K562 (cell line): ENCODE measurements at regions not wholly inside any gene's neighbourhood (a gene's known extent, or its start where the extent isn't known, plus 50 kb on each side); places are given as distances from the start of the nearest gene placed in this dataset.
"Not testable (repeated sequence)": the region's sequence is repeated elsewhere in the genome, so short reads cannot be mapped to it uniquely, and the experiment has no call there.

Experiments used
- ATAC-seq: fragments of 200-7000 bp; cut with Tn5 transposase; 3 replicates; pipeline ENCODE4 v1.9.1; 2020; ENCODE audit warnings: moderate library complexity
- BruUV-seq: library from RNA; stranded (reverse); fragments of 400-500 nt; replicated peaks from 2 replicates; lab custom pipeline; 2021; lab: Mats Ljungman, UMichigan
- CTCF ChIA-PET: fragments of 300-600 bp; formaldehyde crosslinking; extraction: SDS; loops from one replicate; lab custom pipeline; 2021; ENCODE audit warnings: low intra/inter-chr PET ratio; lab: Yijun Ruan, JAX
- POLR2A ChIA-PET: fragments of 300-600, 350-650 bp; sonication (Branson Sonifier 250); formaldehyde crosslinking; extraction: SDS; loops from one replicate; lab custom pipeline; 2021; ENCODE audit warnings: antibody characterized with exemption, inconsistent platforms; lab: Yijun Ruan, JAX
- DNase-seq, 4 experiments: peaks; one replicate each; pipeline versions ENCODE4 v3.0.0 to v3.0.0-alpha.2; 2011 to 2018; ENCODE audit warnings: low spot score in 3 of 4, mixed read lengths in 3 of 4; ENCODE audit errors: extremely low read depth in 1 of 4
- FAIRE-seq: peaks from 2 replicates; lab custom pipeline; 2011; peaks lifted over from hg19 to GRCh38; lab: Jason Lieb, UNC
- H2AFZ ChIP-seq: 2 replicates; pipeline ENCODE4 v1.6.0; 2011; ENCODE audit warnings: low read depth, low read length, control low read depth, inconsistent platforms
- H3K27ac ChIP-seq: fragments of 200-600 bp; 3 replicates; pipeline ENCODE4 v1.8.0; 2011; ENCODE audit warnings: low read depth, mild to moderate bottlenecking, control low read depth, inconsistent platforms, low read length, moderate library complexity, mixed read lengths; ENCODE audit errors: extremely low read depth
- H3K27me3 ChIP-seq, 2 experiments: fragments of 300-600 bp in 1 of 2; 2 replicates in 1 of 2; 3 replicates in 1 of 2; pipeline versions ENCODE4 v1.6.0 to v1.8.0; 2011; ENCODE audit warnings: inconsistent platforms in 2 of 2, low read length in 2 of 2, mild to moderate bottlenecking in 1 of 2, mixed read lengths in 1 of 2, moderate library complexity in 1 of 2; ENCODE audit not compliant: control insufficient read depth in 2 of 2, insufficient read depth in 2 of 2
- H3K36me3 ChIP-seq: fragments of 300-600 bp; 3 replicates; pipeline ENCODE4 v1.8.0; 2011; ENCODE audit warnings: mild to moderate bottlenecking, low read length, inconsistent platforms; ENCODE audit not compliant: control insufficient read depth, insufficient read depth
- H3K4me1 ChIP-seq, 2 experiments: fragments of 200-600 bp in 1 of 2; replicated peaks in 1 of 2; 2 replicates in 1 of 2; 3 replicates in 1 of 2; pipeline versions ENCODE4 v1.5.1 to v1.8.0; 2011; ENCODE audit warnings: inconsistent platforms in 2 of 2, low read length in 2 of 2, mild to moderate bottlenecking in 1 of 2, mixed read lengths in 1 of 2, moderate library complexity in 1 of 2; ENCODE audit not compliant: control insufficient read depth in 2 of 2, insufficient read depth in 2 of 2
- H3K4me2 ChIP-seq: 2 replicates; pipeline ENCODE4 v1.6.1; 2011; ENCODE audit warnings: low read length, control low read depth, inconsistent platforms, mixed read lengths; ENCODE audit not compliant: insufficient read depth
- H3K4me3 ChIP-seq: fragments of 200-600 bp; sonication (generic), shearing (Covaris generic); 2 replicates; pipeline ENCODE4 v1.5.1; 2016; ENCODE audit warnings: control low read depth, inconsistent platforms
- H3K79me2 ChIP-seq: fragments of 200-600 bp; 3 replicates; pipeline ENCODE4 v1.8.0; 2011; ENCODE audit warnings: low read length, inconsistent platforms; ENCODE audit not compliant: control insufficient read depth, insufficient read depth
- H3K9ac ChIP-seq, 2 experiments: 2 replicates each; pipeline versions ENCODE4 v1.6.0 to v1.6.1; 2011; ENCODE audit warnings: low read depth in 2 of 2, low read length in 2 of 2, control low read depth in 1 of 2, inconsistent platforms in 1 of 2, mild to moderate bottlenecking in 1 of 2, mixed read lengths in 1 of 2; ENCODE audit not compliant: insufficient read depth in 1 of 2
- H3K9me1 ChIP-seq: one replicate; pipeline ENCODE4 v1.6.0; 2011; ENCODE audit warnings: inconsistent platforms, mild to moderate bottlenecking, low read length, moderate library complexity; ENCODE audit not compliant: control insufficient read depth, insufficient read depth
- H3K9me3 ChIP-seq: replicated peaks from 2 replicates; pipeline ENCODE4 v1.5.1; 2011; ENCODE audit warnings: low read depth, low read length, inconsistent platforms; ENCODE audit not compliant: control insufficient read depth, insufficient read depth
- H4K20me1 ChIP-seq: replicated peaks from 2 replicates; pipeline ENCODE4 v1.6.1; 2011; ENCODE audit warnings: low read length, inconsistent platforms, mixed read lengths; ENCODE audit not compliant: control insufficient read depth, insufficient read depth
- RCOR1 ChIP-seq, 2 experiments: IDR thresholded peaks; 2 replicates each; pipeline ENCODE4 v1.6.1; 2012; ENCODE audit warnings: low read depth in 2 of 2, low read length in 2 of 2, borderline replicate concordance in 1 of 2, improper control_type of control experiment in 1 of 2
- ZNF174 ChIP-seq: fragments of 250-450 bp; sonication (Bioruptor Pico); IDR thresholded peaks from 2 replicates; pipeline ENCODE4 v1.4.0; 2020; ENCODE audit warnings: mild to moderate bottlenecking
- WGBS: fragments of 100-300 bp; shearing (Covaris generic); methylation state at CpG from one replicate; pipeline ENCODE4 v1.1.6; 2016; ENCODE audit warnings: low coverage, mixed read lengths; ENCODE audit not compliant: insufficient coverage; ENCODE audit errors: missing lambda C conversion rate; 5-methylcytosine and 5-hydroxymethylcytosine counted together
- in situ Hi-C: fragments of 300-500 bp; cut with MboI; formaldehyde crosslinking; loops from 4 replicates; pipeline ENCODE4 v1.15.0; 2018; ENCODE audit warnings: inconsistent platforms, mixed read lengths
- intact Hi-C: fragments of 100-400 bp; cut with micrococcal nuclease; formaldehyde crosslinking; loops from 2 replicates; pipeline ENCODE4 v1.14.2; 2022

DNA sequence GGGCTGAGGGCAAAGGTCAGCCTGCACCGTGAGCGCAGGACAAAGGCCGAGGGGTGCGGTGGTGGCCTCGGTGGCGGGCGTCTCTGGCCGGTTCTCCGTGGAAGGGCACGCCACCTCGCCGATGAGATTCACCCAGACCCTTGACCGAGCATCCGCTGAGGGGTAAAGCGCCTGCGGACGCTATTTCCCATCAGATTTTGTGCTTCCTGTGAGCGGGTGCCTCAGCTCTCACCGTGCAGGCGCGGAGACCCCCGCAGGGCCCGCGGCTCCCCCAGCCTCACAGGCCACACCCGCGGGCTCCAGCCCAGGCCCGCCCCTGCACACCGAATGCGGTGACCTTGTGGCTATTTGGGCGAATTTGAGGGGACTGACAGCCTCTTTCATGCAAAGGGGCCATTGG lies 348.0 kb downstream of the TEX29 start:
- WGBS = 3% methylated on average over 23 of the region's 30 CpGs
- intact Hi-C loops (no loop called here), in situ Hi-C loops (loop anchor here (10.0 kb wide), 1 partner anchor 86 kb away; no protein-coding TSS in a partner anchor)
- H3K9me1 ChIP-seq = no peaks in the 10 kb centered on the region
- TF ChIP-seq ZNF174 = no peak
- no peak for TF ChIP-seq RCOR1 (IDR thresholded peaks at IDR 0.05; ENCODE audit: borderline replicate concordance in 1 of 2, low read depth in 2 of 2, low read length in 2 of 2)
- no peaks in the 10 kb centered on the region; a peak in 1 of 5 replicates for H3K4me1 ChIP-seq
- ChIA-PET CTCF (no interaction called here), POLR2A (no interaction called here)
- peaks cover 0 to 27% of the 10 kb centered on the region in 2 experiments; a peak in 2 of 5 replicates for H3K27me3 ChIP-seq
- no peak overlapping the region for H3K27ac ChIP-seq
- DNase-seq = no peak
- no peak overlapping the region for H3K4me2 ChIP-seq
- no TSS peak for BruUV-seq
- H4K20me1 ChIP-seq = no peaks in the 10 kb centered on the region
- H3K36me3 ChIP-seq = no peaks in the 10 kb centered on the region
- no peaks in the 10 kb centered on the region for H3K79me2 ChIP-seq
- H3K4me3 ChIP-seq = no peak overlapping the region
- H3K9me3 ChIP-seq = no peaks in the 10 kb centered on the region
- no peak overlapping the region for H2AFZ ChIP-seq
- no peak for FAIRE-seq
- no peak overlapping the region for H3K9ac ChIP-seq
- ATAC-seq = no peak

DNA sequence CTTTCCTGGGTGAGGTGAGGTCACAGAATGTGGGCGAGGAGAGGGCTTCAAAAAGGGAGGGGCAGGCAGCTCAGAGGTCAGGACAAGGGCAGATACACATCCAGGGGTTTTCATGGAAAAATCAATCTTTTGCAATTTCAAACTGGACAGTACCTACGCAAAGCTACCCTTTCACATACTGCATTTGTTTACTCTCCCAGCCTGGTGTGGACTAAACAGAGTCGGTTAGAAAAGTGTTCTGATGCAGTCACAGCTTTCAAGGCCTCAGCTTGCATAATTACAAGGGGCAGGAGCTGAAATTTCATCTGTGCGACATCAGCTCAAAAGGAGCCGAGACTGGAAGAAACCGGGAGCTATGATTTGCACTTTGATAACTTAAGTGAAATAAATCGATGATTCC lies 351.8 kb downstream of the TEX29 start:
- H3K9me3 ChIP-seq, BruUV-seq, H2AFZ ChIP-seq, H3K27me3 ChIP-seq, H3K4me1 ChIP-seq, H3K9me1 ChIP-seq, FAIRE-seq, ATAC-seq, intact Hi-C loops, H3K27ac ChIP-seq, H4K20me1 ChIP-seq, H3K36me3 ChIP-seq, H3K4me3 ChIP-seq, H3K79me2 ChIP-seq, H3K9ac ChIP-seq, DNase-seq, in situ Hi-C loops, H3K4me2 ChIP-seq, POLR2A ChIA-PET, CTCF ChIA-PET: not testable (repeated sequence)
- 10% methylated on average over 3 of the region's 7 CpGs for WGBS

GRCh38 chr13:111678120-111678882 lies 357.9 kb downstream of the TEX29 start:
- H3K9me3 ChIP-seq, H3K4me1 ChIP-seq, H3K36me3 ChIP-seq, H3K27me3 ChIP-seq, DNase-seq, H3K27ac ChIP-seq, H3K79me2 ChIP-seq, H3K9me1 ChIP-seq, BruUV-seq, H2AFZ ChIP-seq, H4K20me1 ChIP-seq, intact Hi-C loops, H3K9ac ChIP-seq, H3K4me3 ChIP-seq, H3K4me2 ChIP-seq, POLR2A ChIA-PET, in situ Hi-C loops, ATAC-seq, FAIRE-seq, CTCF ChIA-PET: not testable (repeated sequence)
- no CpG with 5 or more reads among the region's 33 CpGs for WGBS
